ENCODE measurements at regions not wholly inside any gene's neighbourhood (a gene's known extent, or its start where the extent isn't known, plus 50 kb on each side); places are given as distances from the start of the nearest gene placed in this dataset.

DNA sequence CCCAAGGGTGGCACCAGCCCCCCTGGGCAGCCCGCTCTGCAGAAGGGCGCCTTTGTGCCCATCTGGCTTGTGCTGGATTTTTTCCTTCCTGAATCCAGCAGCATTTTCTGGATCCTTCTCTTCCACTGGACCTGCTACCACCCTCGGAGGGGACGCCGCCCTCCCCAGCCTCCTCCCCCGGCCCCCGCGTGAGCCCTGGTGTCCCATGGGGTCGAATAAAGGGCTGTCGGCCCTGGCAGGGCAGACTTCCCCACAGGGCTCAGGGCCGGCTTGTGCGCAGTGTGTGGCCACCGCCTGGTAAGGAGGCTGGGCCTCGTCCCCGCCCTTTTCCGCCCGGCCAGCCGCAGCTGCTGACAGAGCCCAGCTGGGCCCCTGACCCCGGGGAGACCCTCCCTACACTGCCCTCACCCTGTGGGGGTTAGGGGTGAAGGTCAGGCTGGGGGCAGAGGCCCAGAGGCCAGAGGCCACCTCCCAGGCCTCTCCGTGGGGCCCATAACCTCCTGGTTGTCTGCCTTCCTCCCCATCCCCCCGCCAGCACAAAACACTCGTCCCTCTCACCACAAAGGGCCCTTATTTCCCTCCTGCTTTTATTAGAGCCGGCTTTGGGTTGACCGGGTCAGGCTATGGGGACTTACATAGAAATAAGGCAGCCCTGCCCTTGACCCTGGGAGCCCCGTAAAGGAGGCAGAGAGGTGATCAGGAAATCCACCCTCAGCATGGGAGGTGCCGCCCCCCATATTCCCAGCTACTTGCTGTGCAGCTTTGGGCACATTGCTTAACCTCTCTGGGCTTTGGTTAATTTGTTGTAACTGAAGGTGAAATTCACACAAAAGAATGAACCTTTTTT is 179.3 kb upstream of the CIBAR2 start (continued):
- TF ChIP-seq MATR3 (CRISPR knock-in tag; IDR thresholded peaks at IDR 0.05) (no peak), ZFAT (CRISPR knock-in tag; conservative IDR thresholded peaks at IDR 0.05) (no peak), MTF2 (CRISPR knock-in tag; IDR thresholded peaks at IDR 0.05; ENCODE audit: borderline replicate concordance) (0 out of 2 replicates have a peak, but pooled peaks have one; percentile 67), KMT2B (CRISPR knock-in tag; IDR thresholded peaks at IDR 0.05) (peak; percentile 63; the same call in 1 of the 2 replicates), NBN (conservative IDR thresholded peaks at IDR 0.05) (no peak), FOSL1 (CRISPR knock-in tag; IDR thresholded peaks at IDR 0.05; ENCODE audit: borderline replicate concordance) (no peak), ZNF547 (CRISPR knock-in tag; IDR thresholded peaks at IDR 0.05) (peak; percentile 91; the same call in 1 of the 2 replicates), HOXA5 (CRISPR knock-in tag; IDR thresholded peaks at IDR 0.05) (peak; percentile 94), ZNF326 (CRISPR knock-in tag; IDR thresholded peaks at IDR 0.05; ENCODE audit: borderline replicate concordance) (no peak; the same call in 1 of the 2 replicates), TCF12 (IDR thresholded peaks at IDR 0.05) (no peak), TCF12 (CRISPR knock-in tag; IDR thresholded peaks at IDR 0.05) (peak; percentile 100), SMAD1 (CRISPR knock-in tag; IDR thresholded peaks at IDR 0.05; ENCODE audit: borderline replicate concordance, low read depth) (peak; percentile 94), FIP1L1 (IDR thresholded peaks at IDR 0.05; ENCODE audit: borderline replicate concordance, insufficient read depth, low read depth, low read length) (no peak)
- TF ChIP-seq, protein P1, sequence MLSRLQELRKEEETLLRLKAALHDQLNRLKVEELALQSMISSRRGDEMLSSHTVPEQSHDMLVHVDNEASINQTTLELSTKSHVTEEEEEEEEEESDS (CRISPR knock-in tag; IDR thresholded peaks at IDR 0.05; ENCODE audit: borderline replicate concordance) = peak; percentile 94; the same call in 1 of the 2 replicates
- TF ChIP-seq, protein P2, sequence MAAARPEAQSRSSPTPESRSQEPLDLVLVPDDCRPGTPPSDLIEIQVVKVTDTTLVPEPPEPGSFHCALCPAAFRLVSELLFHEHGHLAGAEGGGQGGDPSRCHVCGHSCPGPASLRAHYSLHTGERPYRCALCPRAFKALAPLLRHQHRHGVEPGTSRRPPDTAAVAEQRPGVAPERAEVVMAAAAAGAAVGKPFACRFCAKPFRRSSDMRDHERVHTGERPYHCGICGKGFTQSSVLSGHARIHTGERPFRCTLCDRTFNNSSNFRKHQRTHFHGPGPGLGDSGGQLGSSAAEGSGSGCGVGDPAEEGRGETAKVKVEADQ (CRISPR knock-in tag; IDR thresholded peaks at IDR 0.05; ENCODE audit: borderline replicate concordance) = peak; percentile 96; the same call in 1 of the 2 replicates
- TF ChIP-seq, protein P3, sequence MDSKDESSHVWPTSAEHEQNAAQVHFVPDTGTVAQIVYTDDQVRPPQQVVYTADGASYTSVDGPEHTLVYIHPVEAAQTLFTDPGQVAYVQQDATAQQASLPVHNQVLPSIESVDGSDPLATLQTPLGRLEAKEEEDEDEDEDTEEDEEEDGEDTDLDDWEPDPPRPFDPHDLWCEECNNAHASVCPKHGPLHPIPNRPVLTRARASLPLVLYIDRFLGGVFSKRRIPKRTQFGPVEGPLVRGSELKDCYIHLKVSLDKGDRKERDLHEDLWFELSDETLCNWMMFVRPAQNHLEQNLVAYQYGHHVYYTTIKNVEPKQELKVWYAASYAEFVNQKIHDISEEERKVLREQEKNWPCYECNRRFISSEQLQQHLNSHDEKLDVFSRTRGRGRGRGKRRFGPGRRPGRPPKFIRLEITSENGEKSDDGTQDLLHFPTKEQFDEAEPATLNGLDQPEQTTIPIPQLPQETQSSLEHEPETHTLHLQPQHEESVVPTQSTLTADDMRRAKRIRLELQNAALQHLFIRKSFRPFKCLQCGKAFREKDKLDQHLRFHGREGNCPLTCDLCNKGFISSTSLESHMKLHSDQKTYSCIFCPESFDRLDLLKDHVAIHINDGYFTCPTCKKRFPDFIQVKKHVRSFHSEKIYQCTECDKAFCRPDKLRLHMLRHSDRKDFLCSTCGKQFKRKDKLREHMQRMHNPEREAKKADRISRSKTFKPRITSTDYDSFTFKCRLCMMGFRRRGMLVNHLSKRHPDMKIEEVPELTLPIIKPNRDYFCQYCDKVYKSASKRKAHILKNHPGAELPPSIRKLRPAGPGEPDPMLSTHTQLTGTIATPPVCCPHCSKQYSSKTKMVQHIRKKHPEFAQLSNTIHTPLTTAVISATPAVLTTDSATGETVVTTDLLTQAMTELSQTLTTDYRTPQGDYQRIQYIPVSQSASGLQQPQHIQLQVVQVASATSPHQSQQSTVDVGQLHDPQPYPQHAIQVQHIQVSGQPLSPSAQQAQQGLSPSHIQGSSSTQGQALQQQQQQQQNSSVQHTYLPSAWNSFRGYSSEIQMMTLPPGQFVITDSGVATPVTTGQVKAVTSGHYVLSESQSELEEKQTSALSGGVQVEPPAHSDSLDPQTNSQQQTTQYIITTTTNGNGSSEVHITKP (CRISPR knock-in tag; IDR thresholded peaks at IDR 0.05; ENCODE audit: low read depth) = peak; percentile 70; the same call in 1 of the 2 replicates
- TF ChIP-seq, protein P4, sequence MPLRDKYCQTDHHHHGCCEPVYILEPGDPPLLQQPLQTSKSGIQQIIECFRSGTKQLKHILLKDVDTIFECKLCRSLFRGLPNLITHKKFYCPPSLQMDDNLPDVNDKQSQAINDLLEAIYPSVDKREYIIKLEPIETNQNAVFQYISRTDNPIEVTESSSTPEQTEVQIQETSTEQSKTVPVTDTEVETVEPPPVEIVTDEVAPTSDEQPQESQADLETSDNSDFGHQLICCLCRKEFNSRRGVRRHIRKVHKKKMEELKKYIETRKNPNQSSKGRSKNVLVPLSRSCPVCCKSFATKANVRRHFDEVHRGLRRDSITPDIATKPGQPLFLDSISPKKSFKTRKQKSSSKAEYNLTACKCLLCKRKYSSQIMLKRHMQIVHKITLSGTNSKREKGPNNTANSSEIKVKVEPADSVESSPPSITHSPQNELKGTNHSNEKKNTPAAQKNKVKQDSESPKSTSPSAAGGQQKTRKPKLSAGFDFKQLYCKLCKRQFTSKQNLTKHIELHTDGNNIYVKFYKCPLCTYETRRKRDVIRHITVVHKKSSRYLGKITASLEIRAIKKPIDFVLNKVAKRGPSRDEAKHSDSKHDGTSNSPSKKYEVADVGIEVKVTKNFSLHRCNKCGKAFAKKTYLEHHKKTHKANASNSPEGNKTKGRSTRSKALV (CRISPR knock-in tag; IDR thresholded peaks at IDR 0.05) = peak; percentile 90
- TF ChIP-seq, protein P5, sequence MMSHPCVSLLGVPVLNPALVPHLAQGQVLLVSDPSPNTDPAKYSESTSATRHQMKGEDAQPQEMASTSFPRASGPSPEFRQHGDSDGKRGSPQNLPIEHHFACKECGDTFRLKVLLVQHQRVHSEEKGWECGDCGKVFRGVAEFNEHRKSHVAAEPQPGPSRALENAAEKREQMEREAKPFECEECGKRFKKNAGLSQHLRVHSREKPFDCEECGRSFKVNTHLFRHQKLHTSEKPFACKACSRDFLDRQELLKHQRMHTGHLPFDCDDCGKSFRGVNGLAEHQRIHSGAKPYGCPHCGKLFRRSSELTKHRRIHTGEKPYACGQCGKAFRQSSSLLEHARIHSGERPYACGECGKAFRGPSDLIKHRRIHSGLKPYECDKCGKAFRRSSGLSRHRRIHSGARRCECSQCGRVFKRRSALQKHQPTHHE (CRISPR knock-in tag; IDR thresholded peaks at IDR 0.05; ENCODE audit: borderline replicate concordance) = peak; percentile 98
- TF ChIP-seq, protein P6, sequence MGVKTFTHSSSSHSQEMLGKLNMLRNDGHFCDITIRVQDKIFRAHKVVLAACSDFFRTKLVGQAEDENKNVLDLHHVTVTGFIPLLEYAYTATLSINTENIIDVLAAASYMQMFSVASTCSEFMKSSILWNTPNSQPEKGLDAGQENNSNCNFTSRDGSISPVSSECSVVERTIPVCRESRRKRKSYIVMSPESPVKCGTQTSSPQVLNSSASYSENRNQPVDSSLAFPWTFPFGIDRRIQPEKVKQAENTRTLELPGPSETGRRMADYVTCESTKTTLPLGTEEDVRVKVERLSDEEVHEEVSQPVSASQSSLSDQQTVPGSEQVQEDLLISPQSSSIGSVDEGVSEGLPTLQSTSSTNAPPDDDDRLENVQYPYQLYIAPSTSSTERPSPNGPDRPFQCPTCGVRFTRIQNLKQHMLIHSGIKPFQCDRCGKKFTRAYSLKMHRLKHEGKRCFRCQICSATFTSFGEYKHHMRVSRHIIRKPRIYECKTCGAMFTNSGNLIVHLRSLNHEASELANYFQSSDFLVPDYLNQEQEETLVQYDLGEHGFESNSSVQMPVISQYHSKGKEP (CRISPR knock-in tag; IDR thresholded peaks at IDR 0.05) = no peak
